ENCODE measurements at regions not wholly inside any gene's neighbourhood (a gene's known extent, or its start where the extent isn't known, plus 50 kb on each side); places are given as distances from the start of the nearest gene placed in this dataset.

- H3K4me1 Mint-ChIP-seq: no peaks in the 10 kb centered on the region
- no peak overlapping the region for H3K27ac Mint-ChIP-seq
- no peaks in the 10 kb centered on the region for H3K36me3 Mint-ChIP-seq
- DNase-seq: no peak
- peaks cover 7% of the 10 kb centered on the region for H3K27me3 Mint-ChIP-seq
- no peaks in the 10 kb centered on the region for H3K9me3 Mint-ChIP-seq
- H3K4me3 Mint-ChIP-seq: no peak overlapping the region
These were observed 104.1 kb upstream of the PTPN1 start for GRCh38 chr20:50405915-50406609.

DNA sequence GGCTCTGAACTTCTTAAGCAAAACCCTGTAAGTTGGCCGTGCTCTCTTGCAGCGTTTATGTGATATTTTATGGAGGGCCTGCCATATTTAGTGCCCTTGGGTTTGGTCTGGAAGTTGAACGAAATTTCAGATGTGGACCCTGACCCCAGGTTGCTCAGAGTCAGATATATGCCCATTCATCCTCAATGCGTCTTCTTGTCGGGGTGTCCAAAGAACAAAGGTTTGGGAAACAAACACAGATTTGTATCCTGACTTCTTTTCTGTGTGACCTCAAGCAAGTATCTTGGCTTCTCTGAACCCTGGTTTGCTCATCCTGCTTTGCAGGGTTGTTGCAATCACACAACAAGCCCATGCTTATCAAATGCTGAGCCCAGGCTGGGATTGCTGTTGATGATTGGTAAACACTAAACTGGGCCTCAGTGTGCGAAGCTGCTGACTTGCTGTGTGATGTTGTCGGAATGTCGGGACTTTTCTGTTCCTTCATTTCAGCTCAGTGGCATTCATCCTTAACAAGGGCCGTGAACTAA lies 103.5 kb upstream of the PTPN1 start:
- Mint-ChIP-seq H3K4me1 (no peaks in the 10 kb centered on the region), H3K9me3 (no peaks in the 10 kb centered on the region), H3K36me3 (no peaks in the 10 kb centered on the region), H3K27me3 (peaks cover 7% of the 10 kb centered on the region), H3K4me3 (no peak overlapping the region), H3K27ac (no peak overlapping the region)
- DNase-seq: no peak

DNA sequence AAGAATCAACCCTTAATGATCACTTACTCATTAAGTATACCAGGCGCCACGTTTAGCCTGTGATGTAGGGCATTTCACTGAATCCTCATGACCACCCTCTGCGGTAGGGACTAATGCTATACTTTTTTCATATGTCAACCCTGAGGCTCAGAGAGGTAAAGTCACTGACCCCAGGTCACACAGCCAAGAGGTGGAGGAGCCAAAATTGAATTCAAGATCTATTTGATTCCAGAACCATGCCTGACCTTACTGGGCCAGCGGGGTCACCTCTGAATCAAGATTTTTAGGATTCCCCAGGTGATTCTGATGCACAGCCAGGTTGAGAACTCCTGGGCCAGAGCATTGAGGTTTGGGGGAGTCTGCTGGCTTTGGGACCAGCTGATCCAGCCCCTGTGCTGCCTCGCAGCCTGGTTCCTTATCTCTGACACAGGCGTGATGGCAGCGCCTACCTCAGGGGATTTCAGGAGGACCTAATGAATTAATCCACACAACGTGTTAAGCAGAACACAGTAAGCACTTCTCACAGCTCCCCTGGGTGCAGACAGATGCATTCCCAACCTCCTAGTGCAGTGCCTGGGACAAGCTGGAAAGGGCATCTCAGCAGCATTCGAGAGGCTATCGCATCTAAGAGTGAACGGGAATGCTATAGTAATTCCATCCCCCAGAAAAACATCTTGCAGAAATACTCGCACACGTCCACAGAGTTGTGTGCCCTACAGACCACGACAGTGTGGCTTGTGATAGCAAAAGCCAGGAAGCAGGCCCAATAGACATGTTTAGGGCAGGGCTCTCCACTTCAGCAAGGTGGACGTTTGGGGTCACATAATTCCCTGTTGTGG lies 101.4 kb upstream of the PTPN1 start:
- DNase-seq: no peak
- Mint-ChIP-seq H3K27ac (no peak overlapping the region), H3K9me3 (no peaks in the 10 kb centered on the region), H3K36me3 (no peaks in the 10 kb centered on the region), H3K4me1 (no peaks in the 10 kb centered on the region), H3K4me3 (no peak overlapping the region), H3K27me3 (peaks cover 7% of the 10 kb centered on the region)

DNA sequence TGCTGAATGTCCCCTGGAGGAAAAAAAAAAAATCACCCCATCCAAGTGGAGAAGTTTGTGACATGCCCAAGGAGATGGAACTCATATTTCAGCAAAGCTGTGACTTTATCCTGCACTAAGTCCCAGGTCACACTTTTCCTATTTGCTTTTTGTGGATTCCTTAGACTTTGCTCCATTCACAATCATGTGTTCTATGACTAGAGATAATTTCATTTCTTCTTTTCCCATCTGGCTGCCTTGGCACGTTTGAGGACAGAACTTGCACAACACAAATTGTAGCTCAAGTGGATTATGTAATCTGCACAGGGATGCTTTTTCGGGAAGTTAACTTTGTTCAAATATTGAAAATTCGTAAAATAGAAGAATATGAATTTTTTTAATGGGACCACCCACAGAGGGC lies 100.7 kb upstream of the PTPN1 start:
- Mint-ChIP-seq H3K27ac (no peak overlapping the region), H3K36me3 (no peaks in the 10 kb centered on the region), H3K4me1 (no peaks in the 10 kb centered on the region), H3K27me3 (peaks cover 7% of the 10 kb centered on the region), H3K4me3 (no peak overlapping the region), H3K9me3 (no peaks in the 10 kb centered on the region)
- DNase-seq: no peak

GRCh38 chr20:50410343-50410742 lies 99.8 kb upstream of the PTPN1 start:
- H3K4me3 Mint-ChIP-seq: no peak overlapping the region
- no peaks in the 10 kb centered on the region for H3K9me3 Mint-ChIP-seq
- no peak overlapping the region for H3K27ac Mint-ChIP-seq
- no peak for DNase-seq
- no peaks in the 10 kb centered on the region for H3K4me1 Mint-ChIP-seq
- H3K27me3 Mint-ChIP-seq: peaks cover 3% of the 10 kb centered on the region
- no peaks in the 10 kb centered on the region for H3K36me3 Mint-ChIP-seq

DNA sequence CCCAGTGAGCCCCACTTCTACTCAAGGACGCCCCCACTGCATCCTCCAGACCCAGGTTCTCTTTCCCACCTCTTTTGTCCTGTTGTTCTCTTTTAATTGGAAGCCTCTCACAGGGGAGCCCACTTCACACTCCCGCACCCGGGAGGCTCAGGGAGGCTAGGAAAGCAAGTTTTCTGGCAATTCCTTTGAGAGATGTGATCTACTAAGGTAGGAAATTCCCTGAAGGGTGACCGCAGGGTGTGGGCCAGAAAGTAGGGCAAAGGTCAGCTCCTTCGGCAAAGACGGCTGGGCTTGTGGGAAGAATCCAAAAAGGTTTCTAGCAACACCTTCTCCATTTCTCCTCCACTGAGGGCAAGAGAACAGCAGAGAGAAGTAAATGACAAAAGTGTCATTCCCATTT lies 98.1 kb upstream of the PTPN1 start:
- H3K9me3 Mint-ChIP-seq: no peaks in the 10 kb centered on the region
- H3K27ac Mint-ChIP-seq: no peak overlapping the region
- no peaks in the 10 kb centered on the region for H3K36me3 Mint-ChIP-seq
- no peak for DNase-seq
- no peak overlapping the region for H3K4me3 Mint-ChIP-seq
- peaks cover 3% of the 10 kb centered on the region for H3K27me3 Mint-ChIP-seq
- H3K4me1 Mint-ChIP-seq: no peaks in the 10 kb centered on the region

GRCh38 chr20:50412499-50412898 lies 97.7 kb upstream of the PTPN1 start:
- Mint-ChIP-seq H3K36me3 (no peaks in the 10 kb centered on the region), H3K27ac (no peak overlapping the region), H3K4me3 (no peak overlapping the region), H3K9me3 (no peaks in the 10 kb centered on the region), H3K4me1 (no peaks in the 10 kb centered on the region), H3K27me3 (peaks cover 6% of the 10 kb centered on the region)
- DNase-seq: no peak

GRCh38 chr20:50413088-50413500 lies 97.1 kb upstream of the PTPN1 start:
- Mint-ChIP-seq H3K9me3 (no peaks in the 10 kb centered on the region), H3K27me3 (peaks cover 10% of the 10 kb centered on the region), H3K4me3 (no peak overlapping the region), H3K4me1 (no peaks in the 10 kb centered on the region), H3K27ac (no peak overlapping the region), H3K36me3 (no peaks in the 10 kb centered on the region)
- no peak for DNase-seq

DNA sequence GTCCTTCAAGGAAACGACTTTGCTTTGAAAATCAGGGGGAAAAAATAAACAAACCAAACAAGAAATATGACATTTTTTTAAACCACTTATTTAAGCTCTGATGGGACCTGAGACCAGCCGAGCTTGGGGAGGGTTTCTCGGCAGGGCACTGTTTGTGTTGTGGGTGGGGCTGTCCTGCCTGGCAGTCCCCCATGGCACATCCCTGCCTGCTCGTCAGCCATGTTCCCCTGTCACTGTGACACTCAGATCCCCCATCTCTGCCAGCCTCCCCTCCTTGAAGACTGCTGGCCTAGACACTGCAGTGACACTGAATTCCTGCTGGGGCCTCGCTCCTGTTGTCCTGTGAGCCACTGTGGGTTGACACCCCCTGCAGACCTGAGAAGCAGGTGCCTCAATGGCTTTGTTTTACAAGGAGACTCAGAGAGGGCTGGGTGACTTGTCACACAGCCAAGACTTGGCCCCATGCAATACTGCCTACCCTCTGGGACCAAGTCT lies 95.1 kb upstream of the PTPN1 start:
- H3K27me3 Mint-ChIP-seq: peaks cover 8% of the 10 kb centered on the region
- no peak overlapping the region for H3K4me3 Mint-ChIP-seq
- H3K9me3 Mint-ChIP-seq: no peaks in the 10 kb centered on the region
- no peak for DNase-seq
- no peaks in the 10 kb centered on the region for H3K36me3 Mint-ChIP-seq
- no peak overlapping the region for H3K27ac Mint-ChIP-seq
- H3K4me1 Mint-ChIP-seq: no peaks in the 10 kb centered on the region

DNA sequence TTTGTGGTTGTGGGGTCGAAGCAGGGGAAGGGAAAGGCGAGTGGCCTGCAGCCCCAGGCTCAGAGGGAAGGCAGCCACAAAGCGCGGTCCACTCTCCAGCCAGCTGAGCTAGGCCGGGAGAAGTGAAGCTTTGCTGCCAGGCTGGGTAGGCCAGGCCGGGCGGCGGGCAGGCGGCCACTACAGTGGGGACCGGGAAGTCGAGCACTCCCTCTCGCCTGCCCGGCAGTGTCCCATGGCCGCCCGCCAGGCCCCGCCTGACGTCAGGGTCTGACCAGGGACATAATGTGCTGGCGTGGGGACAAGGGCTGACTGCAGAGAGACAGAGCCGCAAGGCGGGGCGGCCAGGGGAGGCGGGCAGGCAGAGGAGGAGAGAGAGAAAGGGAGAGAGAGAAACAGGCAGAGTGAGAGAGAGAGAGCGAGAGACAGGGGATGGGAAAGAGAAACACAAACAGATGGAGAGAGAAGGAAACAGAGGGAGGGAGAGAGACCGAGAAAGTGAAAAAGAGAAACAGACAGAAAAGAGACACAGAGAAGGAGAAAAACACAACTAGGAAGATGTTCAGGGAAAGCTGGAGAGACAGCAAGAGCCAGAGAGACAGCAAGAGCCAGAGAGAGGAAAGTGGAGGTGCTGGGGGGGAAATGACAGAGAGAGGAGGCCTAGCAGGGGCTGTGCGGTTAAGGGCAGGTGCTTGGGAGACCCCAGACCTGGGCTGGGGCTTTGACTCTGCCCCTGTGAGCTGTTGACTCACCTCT lies 94.5 kb upstream of the PTPN1 start:
- Mint-ChIP-seq H3K4me3 (no peak overlapping the region), H3K27ac (no peak overlapping the region), H3K36me3 (no peaks in the 10 kb centered on the region), H3K27me3 (peaks cover 7% of the 10 kb centered on the region), H3K9me3 (no peaks in the 10 kb centered on the region), H3K4me1 (no peaks in the 10 kb centered on the region)
- no peak for DNase-seq

GRCh38 chr20:50416269-50417022 lies 93.7 kb upstream of the PTPN1 start:
- Mint-ChIP-seq H3K27ac (no peak overlapping the region), H3K4me1 (no peaks in the 10 kb centered on the region), H3K4me3 (no peak overlapping the region), H3K9me3 (no peaks in the 10 kb centered on the region), H3K27me3 (peaks cover 7% of the 10 kb centered on the region), H3K36me3 (no peaks in the 10 kb centered on the region)
- no peak for DNase-seq

GRCh38 chr20:50417023-50417329 lies 93.2 kb upstream of the PTPN1 start:
- DNase-seq: no peak
- no peaks in the 10 kb centered on the region for H3K36me3 Mint-ChIP-seq
- H3K27ac Mint-ChIP-seq: no peak overlapping the region
- no peaks in the 10 kb centered on the region for H3K4me1 Mint-ChIP-seq
- peaks cover 7% of the 10 kb centered on the region for H3K27me3 Mint-ChIP-seq
- no peak overlapping the region for H3K4me3 Mint-ChIP-seq
- H3K9me3 Mint-ChIP-seq: no peaks in the 10 kb centered on the region

DNA sequence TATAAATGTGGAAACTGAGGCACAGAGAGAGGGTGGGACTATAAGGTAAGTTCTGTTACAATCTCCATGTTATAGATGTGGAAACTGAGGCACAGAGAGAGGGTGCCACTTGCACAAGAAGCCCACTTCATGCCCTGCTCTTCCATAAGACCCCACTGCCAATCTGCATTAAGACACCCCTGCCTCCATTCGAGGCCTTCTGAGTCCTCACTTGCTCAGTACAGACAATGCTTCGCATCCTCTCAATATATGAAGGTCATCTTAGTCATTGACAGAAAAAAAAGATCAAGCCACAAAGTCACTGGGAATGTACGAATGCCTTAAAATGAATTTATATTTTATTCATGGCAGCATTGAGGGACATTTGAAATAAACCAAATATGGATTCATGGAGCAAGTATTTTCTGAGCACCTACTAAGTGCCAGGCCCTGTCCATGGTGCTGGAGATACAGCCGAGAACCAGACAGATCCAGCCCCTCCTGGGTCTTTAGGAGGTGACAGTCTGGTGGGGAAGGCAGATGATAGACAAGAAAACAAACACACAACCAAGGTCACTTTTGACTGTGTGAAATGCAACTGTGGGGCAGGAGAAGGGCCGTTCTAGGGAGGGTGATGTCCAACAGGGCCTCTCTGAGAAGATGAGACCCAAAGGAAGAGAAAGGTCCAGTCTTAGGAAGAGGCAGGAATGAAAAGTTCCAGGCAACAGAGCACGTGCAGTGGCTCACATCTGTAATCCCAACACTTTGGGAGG lies 92.5 kb upstream of the PTPN1 start:
- Mint-ChIP-seq H3K27ac (no peak overlapping the region), H3K9me3 (no peaks in the 10 kb centered on the region), H3K36me3 (no peaks in the 10 kb centered on the region), H3K27me3 (peaks cover 7% of the 10 kb centered on the region), H3K4me1 (no peaks in the 10 kb centered on the region), H3K4me3 (no peak overlapping the region)
- DNase-seq: no peak
